GM18508 (cell line): ENCODE measurements at regions not wholly inside any gene's neighbourhood (a gene's known extent, or its start where the extent isn't known, plus 50 kb on each side); places are given as distances from the start of the nearest gene placed in this dataset.
"Not testable (repeated sequence)": the region's sequence is repeated elsewhere in the genome, so short reads cannot be mapped to it uniquely, and the experiment has no call there.

Experiments used
- ATAC-seq: cut with Tn5 transposase; IDR thresholded peaks from one replicate; pipeline ENCODE4 v1.9.1; 2021; ENCODE audit warnings: moderate number of reproducible peaks; ENCODE audit not compliant: insufficient read depth, unreplicated experiment

DNA sequence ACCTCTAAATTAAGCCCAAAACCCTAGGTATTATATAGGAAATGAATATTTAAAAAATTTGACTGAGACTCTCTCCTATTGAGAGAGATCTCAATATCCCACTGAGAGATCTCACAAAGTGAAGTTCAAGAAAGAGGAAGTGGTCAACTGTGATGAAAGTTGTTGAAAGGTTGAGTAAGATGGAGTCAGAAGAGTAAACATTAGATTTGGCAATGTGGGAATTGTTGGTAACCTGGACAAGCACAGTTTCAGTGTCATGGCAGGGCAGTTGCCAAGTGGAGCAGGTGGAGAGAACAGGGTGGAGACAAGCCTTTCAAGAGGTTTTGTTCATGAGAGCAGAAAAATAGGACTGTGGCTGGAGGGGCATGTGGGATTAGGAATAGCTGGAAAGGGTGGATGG, 747.9 kb downstream of the EPHA7 start:
- ATAC-seq: not testable (repeated sequence)

DNA sequence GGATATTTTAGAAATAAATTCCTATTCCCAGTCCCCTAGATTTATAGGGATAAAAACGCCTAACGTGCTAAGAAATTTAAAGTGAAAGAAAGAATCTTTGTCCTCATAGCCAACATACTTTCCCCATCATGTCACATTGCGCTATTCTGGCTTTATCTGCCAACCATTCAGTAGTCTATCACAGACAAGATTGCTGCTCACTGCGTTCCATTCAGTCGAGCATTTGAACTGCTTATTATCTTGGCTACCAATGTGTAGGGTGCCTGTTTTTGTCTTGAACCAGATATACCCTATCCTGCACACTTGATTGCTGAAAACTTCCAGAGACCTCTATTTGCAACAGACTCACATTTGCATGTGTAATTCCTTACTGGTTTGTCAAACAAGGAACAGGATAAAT, 751.5 kb downstream of the EPHA7 start:
- no peak for ATAC-seq

DNA sequence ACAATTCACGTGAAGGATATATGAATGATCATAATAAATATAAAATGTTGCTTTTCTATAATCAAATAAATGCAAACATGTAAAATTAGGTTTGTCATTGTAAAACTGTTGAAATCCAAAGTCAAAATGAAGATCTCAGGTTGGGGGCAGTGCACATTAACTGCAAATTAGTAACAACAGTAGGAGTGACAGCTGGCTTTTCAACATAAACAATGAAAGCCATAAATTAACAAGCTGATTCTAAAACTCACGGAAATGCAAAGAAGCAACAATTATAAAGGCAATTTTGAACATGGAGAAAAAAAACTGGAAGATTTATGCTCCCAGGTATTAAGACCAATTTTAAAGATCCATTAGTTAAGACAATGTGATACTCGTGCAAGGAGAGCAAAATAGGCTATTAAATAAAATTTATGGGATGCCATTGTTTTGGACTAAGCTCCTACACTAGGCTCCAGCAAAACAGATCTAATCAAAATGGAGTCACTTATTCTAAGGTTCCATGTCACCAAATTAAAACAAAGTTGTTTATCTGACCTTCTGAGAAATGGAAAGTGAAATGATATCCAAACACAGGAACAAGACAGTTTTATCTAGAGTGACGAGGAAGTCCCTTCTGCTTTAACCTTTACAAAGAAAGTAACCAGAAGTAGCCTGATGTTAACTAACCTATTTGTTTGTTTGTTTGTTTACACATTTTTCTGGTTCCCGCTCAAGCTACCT, 770.8 kb downstream of the EPHA7 start:
- ATAC-seq: no peak

DNA sequence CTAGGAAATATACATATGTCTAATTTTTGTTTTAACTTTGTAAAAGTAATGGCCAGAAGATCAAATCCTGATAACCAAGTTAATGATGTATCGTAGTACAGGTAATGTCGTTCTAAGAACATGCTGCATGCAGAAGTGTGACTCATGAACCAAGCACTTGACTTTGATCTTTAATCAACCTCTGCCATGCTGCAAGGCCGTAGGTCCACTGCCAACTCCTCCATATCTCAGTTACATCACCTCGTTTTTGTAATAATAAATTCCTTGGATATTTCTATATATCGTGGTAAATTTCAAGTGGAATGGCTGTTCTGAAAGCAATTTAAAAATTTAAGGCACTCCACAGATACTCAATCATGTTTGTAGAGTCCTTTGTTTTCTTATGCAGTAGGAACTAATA, 771.7 kb downstream of the EPHA7 start:
- no peak for ATAC-seq

DNA sequence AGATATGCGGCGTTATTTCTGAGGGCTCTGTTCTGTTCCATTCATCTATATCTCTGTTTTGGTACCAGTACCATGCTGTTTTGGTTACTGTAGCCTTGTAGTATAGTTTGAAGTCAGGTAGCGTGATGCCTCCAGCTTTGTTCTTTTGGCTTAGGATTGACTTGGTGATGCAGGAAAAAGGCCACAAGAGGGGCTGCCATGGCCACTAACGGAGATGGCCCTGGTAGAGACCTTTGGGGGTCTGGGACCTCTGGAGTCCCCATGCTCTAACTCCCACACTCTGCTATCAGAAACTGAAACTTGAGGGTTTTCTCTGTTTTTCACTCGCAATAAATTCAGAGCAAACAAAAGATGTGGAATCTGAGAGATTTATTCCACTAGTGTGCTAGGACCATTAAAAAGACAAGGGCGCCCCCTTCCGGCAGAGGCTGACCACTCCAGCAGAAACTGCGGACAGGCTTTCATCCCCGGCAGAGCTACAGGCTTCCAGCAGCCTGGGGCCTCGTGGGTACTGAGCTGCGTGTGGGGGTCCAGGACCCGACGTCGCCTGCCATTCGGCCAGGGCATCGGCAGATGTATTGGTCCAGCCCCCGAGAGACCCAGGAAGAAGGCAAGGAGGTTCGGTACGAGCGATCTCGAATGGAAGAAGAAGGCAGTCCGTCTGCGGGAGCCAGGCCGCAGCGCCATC, 775.1 kb downstream of the EPHA7 start:
- ATAC-seq: not testable (repeated sequence)

DNA sequence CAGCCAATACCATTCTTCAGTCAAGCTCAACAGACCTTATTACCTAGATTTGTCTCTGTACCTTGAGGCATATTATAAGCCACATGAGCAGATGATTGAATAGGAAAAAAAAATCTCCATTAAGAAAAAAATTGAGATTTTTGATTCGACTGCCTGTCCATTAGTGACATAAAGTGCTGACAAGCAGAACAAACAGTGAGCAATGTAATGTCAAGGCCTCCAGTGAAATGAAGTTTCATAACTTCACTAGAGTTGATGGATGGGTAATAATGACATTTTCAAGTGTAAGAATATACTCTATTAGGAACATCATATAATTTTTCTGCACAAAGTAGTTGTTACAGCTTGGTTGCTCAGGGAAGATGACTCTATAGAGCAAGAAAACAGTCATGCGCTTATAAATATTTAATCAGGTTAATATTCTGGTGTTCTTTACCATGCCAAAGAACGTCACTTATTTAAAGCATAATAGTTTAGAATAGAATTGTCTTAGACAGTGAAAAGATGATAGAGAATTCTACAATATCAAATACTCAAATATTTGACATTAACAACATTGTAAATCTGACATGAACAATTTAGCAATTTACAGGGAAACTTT, 783.7 kb downstream of the EPHA7 start:
- ATAC-seq: no peak

DNA sequence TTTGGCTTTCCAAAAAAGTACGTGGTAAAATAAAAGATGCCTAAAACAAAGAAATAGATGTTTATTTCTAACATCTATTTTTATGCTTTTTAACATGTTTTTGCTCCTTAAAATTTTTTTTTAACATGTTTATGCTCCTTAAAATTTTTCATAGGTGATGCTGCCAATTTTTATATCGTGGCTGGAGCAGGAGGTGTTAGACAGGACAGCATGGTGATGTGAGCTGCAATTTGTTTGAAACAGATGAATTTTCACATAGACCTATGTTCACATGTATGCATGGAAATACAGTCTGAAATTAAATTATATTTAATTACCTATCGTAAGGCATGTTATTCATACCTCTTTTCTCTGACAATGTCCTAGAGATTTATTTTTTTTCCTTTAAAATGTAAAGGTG, 784.8 kb downstream of the EPHA7 start:
- no peak for ATAC-seq

DNA sequence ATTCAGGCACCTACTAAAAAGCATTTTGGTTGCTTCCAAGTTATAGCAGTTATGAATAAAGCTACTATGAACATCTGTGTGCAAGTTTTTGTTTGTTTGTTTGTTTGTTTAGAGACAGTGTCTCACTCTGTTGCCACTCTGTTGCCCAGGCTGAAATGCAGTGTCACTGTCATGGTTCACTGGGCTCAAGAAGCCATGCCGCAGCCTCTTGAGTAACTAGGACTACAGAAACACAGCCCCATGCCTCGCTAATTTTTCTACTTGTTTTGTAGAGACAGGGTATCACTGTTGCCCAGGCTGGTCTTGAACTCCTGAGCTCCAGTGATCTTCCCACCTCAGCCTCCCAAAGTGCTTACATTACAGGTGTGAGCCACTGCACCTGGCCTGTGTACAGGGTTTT, 795.9 kb downstream of the EPHA7 start:
- ATAC-seq: no peak

DNA sequence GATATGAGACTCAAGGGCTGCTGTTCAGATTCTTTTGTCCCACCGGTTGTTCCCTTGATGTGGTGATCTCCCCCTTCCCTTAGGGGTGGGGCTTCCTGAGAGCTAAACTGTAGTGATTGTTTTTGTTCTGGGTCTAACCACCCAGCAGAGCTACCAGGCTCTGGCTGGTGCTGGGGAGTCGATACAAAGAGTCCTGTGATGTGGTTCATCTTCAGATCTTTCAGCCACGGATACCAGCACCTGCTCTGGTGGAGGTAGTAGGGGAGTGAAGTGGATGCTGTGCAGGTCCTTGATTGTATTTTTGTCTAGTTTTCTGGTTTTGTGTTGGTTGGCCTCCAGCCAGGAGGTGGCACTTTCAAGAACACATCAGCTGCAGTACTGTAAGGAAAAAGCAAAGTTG, 801.6 kb downstream of the EPHA7 start:
- ATAC-seq: no peak

DNA sequence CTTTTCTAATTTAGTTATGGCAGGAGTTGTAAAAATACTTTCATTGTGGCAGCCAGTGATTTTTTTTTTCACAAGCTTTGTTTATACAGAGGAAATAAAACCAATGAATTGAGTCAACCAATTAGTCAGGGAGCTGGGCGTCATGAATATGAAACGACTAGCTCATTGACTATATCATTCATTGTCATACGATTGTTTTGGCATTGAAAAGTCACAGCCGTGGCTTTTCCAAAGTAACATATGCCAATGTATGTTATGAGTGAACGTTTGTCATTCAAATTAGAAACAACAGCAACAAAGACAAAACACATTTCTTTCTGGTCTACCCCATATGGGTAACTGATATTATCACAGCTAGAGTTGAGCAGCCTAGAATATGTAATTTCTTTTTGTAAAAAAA, 810.6 kb downstream of the EPHA7 start:
- ATAC-seq: no peak

DNA sequence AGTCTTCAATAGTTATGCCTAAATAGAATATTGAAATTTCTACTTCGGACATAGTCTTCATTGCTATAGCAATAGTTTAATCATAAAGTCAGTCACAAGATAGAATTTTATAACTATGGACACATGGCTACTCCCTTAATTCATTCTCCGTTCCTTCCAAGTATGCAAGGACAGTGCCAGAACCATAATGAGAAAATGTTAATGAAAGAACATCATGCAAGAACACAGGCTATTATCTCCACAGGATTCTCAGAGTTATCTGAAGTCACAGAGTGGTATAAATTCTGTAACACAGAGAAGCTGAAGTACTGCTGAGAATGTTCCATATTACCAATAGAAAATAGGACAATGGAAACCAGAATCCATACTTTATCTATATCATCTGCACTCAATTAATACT, 826.2 kb downstream of the EPHA7 start:
- ATAC-seq: no peak

DNA sequence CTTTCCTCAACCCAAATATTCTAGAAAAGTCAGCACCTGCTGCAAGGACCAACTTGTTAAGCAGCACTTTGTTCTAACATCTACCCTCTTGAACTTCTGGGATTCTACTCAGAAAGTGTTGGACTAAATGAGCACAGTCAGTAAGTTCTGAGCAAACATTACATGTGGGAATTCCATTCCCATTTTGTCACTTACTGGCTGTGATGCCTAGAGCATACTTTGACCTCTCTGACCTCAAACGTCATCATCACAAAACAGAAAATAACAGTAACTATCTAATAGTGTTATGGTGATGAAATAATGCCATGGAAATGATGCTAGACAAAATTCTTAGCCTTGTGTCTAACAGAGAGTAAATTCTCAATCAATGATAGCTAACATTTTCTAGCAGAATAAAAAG, 829.4 kb downstream of the EPHA7 start:
- ATAC-seq: no peak

DNA sequence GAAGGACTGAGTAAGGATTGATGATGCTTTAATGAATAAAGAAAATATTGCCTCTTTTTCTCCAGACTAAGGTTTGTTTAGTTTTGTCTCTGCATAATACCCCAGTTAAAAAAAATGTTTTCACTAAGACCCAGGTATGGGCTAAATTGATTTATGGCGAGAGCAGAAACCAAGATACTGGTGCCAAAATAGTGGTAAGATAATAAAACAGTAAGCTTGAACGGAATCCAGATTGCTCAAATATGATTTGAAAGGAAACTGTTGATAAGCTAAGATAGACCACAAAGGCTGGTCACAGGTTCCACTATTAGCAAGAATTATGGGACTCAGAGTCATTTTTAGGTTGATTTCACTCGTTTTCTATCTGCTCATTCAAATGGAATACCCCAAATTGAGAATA, 831.2 kb downstream of the EPHA7 start:
- ATAC-seq: no peak

DNA sequence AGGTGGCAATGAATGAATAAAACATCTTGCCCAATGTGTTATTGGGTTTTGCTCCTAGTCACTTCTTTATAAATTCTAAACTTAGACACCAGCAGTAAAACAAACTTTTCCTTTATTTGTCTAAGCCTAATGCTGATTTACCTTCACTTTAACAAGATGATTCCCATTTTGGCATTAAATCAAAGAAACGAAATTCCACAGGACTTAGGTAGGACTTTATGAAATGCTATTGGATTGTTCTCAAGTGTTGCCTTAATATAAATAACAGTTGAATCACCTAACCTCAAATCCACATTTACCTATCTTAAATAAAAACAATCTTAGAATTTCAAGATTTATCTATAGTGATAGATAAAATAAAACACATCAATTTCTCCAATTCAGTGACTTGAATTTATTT, 831.8 kb downstream of the EPHA7 start:
- no peak for ATAC-seq

DNA sequence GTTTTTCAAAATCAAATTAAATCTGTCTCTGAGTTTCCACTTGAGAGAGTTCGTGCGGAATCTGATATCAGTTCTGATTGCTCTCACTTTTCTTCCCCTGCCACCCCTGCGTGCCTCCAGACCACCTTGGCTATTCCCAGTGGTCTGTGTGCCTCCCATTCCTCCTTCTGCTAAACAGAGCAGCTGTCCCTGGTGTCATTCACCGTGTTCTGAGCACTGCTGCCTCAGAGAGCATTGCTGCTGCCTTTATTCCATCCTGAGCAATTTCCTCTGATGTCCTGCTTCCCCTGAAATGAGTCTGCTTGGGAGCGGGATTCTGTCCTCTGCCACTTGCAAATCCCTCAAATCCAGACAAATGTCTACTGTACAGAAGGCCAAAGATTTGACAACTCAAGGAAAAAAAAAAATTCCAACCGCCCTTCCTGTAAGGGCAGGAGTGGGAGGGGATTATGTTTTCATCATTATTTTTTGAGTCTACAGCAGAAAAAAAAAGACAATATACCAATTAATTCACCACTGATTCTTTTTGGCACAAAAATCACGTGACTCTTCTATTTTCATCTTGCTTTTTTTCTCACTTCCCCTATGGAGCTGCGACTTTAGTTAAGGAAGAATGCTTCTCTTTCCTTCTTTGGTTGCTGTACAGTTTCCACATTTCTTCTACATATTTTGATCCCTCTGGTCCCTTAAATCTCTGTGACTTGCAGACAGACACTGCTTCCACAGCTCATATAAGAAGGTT, 833.0 kb downstream of the EPHA7 start:
- no peak for ATAC-seq

DNA sequence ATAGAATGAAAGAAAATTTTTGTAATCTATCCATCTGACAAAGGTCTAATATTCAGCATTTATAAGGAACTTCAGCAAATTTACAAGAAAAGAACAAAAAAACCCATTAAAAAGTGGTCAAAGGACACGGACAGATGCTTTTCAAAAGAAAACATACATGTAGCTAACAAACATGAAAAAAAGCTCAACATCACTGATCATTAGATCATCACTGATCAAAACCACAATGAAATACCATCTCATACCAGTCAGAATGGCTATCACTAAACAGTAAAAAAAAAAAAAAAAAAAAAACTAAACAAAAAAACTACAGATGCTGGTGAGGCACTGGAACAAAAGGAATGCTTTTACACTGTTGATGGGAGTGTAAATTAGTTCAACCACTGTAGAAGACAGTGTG, 837.1 kb downstream of the EPHA7 start:
- no peak for ATAC-seq

DNA sequence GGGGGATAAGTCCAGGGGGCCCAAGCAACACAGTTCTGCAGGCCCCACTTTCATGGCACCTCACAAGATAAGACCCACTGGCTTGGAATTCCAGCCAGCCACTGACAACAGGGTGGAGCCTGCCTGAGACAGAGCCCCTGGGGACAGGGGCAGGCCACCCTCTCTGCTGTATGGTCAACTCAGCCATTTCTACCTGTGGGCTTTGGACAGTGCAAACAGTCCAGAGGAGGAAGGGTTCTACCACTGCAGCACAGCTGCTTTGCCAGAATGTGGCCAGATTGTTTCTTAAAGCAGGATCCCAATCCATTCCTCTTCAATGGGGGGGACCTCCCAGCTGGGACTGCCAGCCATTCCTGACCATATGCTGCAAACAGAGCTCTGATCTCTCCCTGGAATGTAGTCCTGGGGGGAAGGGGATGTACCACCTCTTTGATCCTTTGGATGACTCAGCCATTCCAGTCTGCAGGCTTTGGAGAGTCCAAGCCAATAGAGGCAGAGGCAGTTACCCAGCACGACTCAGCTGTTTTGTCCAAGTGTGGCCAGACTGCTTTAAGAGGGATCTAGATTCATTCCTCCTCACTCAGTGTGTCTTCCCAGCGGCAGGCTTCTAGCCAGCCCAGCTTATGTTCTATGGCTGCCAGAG, 842.2 kb downstream of the EPHA7 start:
- no peak for ATAC-seq

DNA sequence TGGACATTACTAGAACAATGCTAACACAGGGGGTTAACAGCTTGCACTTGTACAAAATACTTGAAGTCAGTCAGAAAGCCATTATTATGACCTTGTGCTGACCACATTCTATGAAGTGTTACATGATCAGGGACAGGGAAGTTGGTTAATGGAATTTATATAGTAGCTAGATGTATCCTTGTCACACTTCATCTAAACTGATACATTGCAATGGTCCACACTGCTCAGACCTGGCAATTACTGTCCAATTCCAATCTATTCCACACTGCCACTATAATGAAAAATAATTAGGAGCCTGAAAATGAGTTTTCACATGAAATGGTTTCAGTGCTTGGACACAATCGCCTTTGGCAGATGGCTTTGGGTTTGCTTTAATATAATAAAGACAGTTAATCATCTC, 850.8 kb downstream of the EPHA7 start:
- no peak for ATAC-seq

DNA sequence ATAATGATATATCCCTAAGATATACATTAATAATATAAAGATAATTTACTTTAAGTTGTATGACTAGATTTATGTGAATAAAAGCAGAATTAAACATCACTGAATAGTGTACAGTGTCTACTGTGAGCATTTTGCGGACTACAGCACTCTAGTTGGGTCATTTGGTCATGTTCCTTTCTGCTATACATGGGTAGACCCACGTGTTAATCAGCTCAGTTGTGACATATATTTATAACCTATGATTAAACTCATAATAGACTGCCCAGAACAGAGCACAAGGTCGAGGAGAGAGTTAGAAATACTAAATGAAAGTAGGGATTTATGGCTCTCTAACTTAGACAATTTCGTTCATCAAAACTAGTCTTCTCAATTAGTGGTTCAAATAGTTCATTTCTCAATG, 852.7 kb downstream of the EPHA7 start:
- ATAC-seq: no peak

DNA sequence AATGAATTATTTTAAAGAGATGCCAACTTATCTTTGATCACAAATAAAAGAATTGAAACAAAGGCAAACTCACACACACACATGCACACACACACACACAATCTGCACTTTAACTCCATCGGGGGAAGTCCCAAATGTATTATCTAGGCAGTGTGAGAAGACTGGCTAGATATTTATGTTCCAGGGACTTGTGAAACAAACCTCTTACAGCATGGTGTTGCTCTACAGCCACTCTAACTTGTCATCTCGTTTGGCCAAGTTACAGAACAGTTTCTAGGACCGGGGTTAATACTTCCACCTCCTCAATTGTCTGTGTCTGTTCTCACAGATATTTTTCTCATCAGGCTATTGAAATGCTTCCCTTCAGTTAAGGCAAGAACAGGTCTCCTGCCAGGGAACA, 855.0 kb downstream of the EPHA7 start:
- ATAC-seq: no peak

DNA sequence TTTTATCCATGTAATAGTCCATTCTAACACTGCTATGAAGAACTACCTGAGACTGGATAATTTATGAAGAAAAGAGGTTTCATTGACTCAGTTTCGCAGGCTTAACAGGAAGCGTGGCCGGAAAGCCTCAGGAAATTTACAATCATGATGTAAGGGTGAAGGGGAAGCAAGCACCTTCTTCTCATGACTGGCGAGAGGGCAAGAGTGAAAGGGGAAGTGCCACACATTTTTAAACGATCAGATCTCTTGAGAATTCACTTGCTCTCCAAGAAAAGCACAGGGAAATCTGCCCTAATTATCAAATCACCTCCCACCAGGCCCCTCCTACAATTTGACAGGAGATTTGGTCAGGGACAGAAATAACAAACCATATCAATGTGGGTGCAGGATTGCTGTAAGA, 859.7 kb downstream of the EPHA7 start:
- no peak for ATAC-seq
